ENCODE measurements at regions not wholly inside any gene's neighbourhood (a gene's known extent, or its start where the extent isn't known, plus 50 kb on each side); places are given as distances from the start of the nearest gene placed in this dataset.
"Not testable (repeated sequence)": the region's sequence is repeated elsewhere in the genome, so short reads cannot be mapped to it uniquely, and the experiment has no call there.

DNA sequence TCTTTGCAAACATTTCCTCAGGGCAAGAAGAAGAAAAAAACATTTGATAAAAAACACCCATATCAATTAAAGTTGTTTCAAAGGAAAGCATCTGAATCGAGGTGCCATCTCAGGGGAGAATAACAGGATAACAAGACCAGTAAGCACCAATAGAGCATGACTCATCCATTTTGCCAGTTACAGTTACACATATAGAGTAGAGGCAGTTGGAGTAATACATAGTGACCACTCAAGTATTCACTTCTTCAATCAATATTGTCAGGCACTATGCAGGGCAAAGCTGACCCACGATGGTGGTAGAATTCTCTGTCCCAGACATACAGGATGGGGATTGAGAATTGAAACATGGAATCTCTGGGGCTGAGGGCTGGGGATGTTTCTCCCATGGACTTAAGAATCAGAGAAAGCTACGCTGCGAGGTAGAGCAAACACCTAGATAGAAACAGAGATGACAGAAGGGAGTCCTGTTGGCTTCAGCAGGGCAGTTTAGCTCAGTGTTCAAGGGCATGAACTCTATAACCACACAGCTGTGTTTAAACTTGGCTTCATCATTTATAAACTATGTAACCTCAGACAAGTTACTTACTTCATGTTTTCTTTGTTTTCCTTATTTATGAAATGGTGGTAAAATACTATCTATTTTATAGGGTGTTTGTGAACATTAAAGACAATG lies 186.4 kb upstream of the NANOGP8 start:
- H3K9me2 ChIP-seq (replicated peaks; ENCODE audit: low read depth, low read length): no peaks in the 10 kb centered on the region

DNA sequence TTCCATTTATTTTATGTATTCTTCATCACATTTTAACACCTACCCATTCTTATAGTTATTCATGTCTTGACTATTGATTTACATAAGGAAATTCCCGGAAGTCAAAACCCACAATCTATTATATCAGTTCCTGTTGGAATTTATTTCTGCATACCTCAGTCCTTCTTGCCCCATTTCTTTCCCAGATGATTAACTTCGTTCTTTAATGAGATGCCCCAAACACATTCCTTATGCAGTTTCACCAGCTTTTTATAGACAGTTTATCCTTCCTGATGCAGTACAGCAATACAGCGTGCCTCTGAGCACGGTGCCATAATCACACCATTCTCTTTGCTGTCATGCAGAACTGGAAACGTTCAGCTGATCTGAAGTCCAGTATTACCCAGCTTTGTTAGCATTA lies 175.8 kb upstream of the NANOGP8 start:
- Histone ChIP-seq H3K4me1 (ENCODE audit: insufficient read depth, low read length, poor library complexity, severe bottlenecking) (no peaks in the 10 kb centered on the region), H3K9ac (ENCODE audit: low read depth, low read length, poor library complexity, severe bottlenecking) (no peak overlapping the region), H3K79me2 (ENCODE audit: insufficient read depth, low read length) (no peaks in the 10 kb centered on the region), H4K20me1 (ENCODE audit: insufficient read depth, low read length, poor library complexity, severe bottlenecking) (no peaks in the 10 kb centered on the region), H3F3A (ENCODE audit: low read depth) (no peaks in the 10 kb centered on the region), H3K9me3 (ENCODE audit: insufficient read depth, low read depth, low read length) (no peaks in the 10 kb centered on the region), H2AFZ (ENCODE audit: low read length) (no peak overlapping the region), H3K27me3 (ENCODE audit: insufficient read depth, low read length, poor library complexity, severe bottlenecking) (no peaks in the 10 kb centered on the region), H3K9me2 (replicated peaks; ENCODE audit: low read depth, low read length) (no peaks in the 10 kb centered on the region), H3K4me3 (ENCODE audit: low read length, poor library complexity, severe bottlenecking) (no peak overlapping the region), H3K4me2 (ENCODE audit: low read depth, low read length, poor library complexity, severe bottlenecking) (no peak overlapping the region), H3K36me3 (ENCODE audit: insufficient read depth, low read length) (no peaks in the 10 kb centered on the region)
- TF ChIP-seq, protein P1, sequence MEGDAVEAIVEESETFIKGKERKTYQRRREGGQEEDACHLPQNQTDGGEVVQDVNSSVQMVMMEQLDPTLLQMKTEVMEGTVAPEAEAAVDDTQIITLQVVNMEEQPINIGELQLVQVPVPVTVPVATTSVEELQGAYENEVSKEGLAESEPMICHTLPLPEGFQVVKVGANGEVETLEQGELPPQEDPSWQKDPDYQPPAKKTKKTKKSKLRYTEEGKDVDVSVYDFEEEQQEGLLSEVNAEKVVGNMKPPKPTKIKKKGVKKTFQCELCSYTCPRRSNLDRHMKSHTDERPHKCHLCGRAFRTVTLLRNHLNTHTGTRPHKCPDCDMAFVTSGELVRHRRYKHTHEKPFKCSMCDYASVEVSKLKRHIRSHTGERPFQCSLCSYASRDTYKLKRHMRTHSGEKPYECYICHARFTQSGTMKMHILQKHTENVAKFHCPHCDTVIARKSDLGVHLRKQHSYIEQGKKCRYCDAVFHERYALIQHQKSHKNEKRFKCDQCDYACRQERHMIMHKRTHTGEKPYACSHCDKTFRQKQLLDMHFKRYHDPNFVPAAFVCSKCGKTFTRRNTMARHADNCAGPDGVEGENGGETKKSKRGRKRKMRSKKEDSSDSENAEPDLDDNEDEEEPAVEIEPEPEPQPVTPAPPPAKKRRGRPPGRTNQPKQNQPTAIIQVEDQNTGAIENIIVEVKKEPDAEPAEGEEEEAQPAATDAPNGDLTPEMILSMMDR (conservative IDR thresholded peaks at IDR 0.05; ENCODE audit: low read length): no peak
- TF ChIP-seq EZH2phosphoT487 (IDR thresholded peaks at IDR 0.05; ENCODE audit: borderline replicate concordance): no peak

More for the DNA sequence above, 186.4 kb upstream of the NANOGP8 start:
- no peaks in the 10 kb centered on the region for H3F3A ChIP-seq (ENCODE audit: low read depth)
- H3K9me3 ChIP-seq (ENCODE audit: insufficient read depth, low read depth, low read length): no peaks in the 10 kb centered on the region
- TF ChIP-seq, protein P1 (conservative IDR thresholded peaks at IDR 0.05; ENCODE audit: low read length): no peak
- no peak for TF ChIP-seq EZH2phosphoT487 (IDR thresholded peaks at IDR 0.05; ENCODE audit: borderline replicate concordance)
- H3K9ac ChIP-seq (ENCODE audit: low read depth, low read length, poor library complexity, severe bottlenecking): no peak overlapping the region
- no peaks in the 10 kb centered on the region for H3K36me3 ChIP-seq (ENCODE audit: insufficient read depth, low read length)
- no peak overlapping the region for H3K4me3 ChIP-seq (ENCODE audit: low read length, poor library complexity, severe bottlenecking)
- H2AFZ ChIP-seq (ENCODE audit: low read length): no peak overlapping the region
- no peaks in the 10 kb centered on the region for H4K20me1 ChIP-seq (ENCODE audit: insufficient read depth, low read length, poor library complexity, severe bottlenecking)
- no peak overlapping the region for H3K4me2 ChIP-seq (ENCODE audit: low read depth, low read length, poor library complexity, severe bottlenecking)
- no peaks in the 10 kb centered on the region for H3K4me1 ChIP-seq (ENCODE audit: insufficient read depth, low read length, poor library complexity, severe bottlenecking)
- H3K27me3 ChIP-seq (ENCODE audit: insufficient read depth, low read length, poor library complexity, severe bottlenecking): no peaks in the 10 kb centered on the region
- H3K79me2 ChIP-seq (ENCODE audit: insufficient read depth, low read length): no peaks in the 10 kb centered on the region

DNA sequence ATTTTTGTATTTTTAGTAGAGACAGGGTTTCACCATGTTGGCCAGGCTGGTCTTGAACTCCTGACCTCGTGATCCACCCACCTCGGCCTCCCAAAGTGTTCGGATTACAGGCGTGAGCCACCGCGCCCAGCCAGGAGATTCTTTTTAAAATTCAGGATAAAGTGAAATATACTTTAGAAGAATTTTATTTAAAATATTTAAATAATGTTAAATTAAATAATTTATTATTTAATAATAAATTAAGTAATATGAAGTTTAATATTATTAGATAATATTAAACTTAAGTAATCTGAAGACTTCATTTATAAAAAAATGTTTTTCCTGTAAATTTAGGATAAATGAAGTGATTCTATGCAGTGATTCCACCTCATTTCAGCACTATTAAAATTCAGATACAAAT lies 175.2 kb upstream of the NANOGP8 start:
- not testable (repeated sequence) for H3K9me2 ChIP-seq (replicated peaks; ENCODE audit: low read depth, low read length); H3K4me2 ChIP-seq (ENCODE audit: low read depth, low read length, poor library complexity, severe bottlenecking); H3F3A ChIP-seq (ENCODE audit: low read depth); H3K79me2 ChIP-seq (ENCODE audit: insufficient read depth, low read length); H3K36me3 ChIP-seq (ENCODE audit: insufficient read depth, low read length); H4K20me1 ChIP-seq (ENCODE audit: insufficient read depth, low read length, poor library complexity, severe bottlenecking); H3K9ac ChIP-seq (ENCODE audit: low read depth, low read length, poor library complexity, severe bottlenecking); H3K9me3 ChIP-seq (ENCODE audit: insufficient read depth, low read depth, low read length); H3K4me3 ChIP-seq (ENCODE audit: low read length, poor library complexity, severe bottlenecking); H2AFZ ChIP-seq (ENCODE audit: low read length); H3K4me1 ChIP-seq (ENCODE audit: insufficient read depth, low read length, poor library complexity, severe bottlenecking); H3K27me3 ChIP-seq (ENCODE audit: insufficient read depth, low read length, poor library complexity, severe bottlenecking)

DNA sequence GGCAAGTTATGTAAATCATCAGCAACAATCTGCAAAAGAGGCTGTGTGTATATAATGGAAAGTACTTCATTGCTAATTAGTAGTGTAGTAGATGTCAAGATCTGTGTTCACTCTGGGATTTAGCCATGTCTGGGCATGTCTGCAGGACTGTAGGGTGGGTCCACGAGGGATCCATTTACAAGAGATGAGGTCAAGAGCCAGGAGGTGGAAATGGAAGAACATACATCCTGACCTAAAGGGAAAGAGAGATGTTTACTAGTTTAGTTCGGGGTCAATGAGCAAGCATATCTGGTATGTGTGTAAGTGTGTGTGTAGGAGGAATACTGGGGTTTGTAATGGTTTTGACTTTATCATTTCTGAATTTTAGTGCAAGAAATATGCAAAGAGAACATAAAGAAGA lies 171.5 kb upstream of the NANOGP8 start:
- no peaks in the 10 kb centered on the region for H3K27me3 ChIP-seq (ENCODE audit: insufficient read depth, low read length, poor library complexity, severe bottlenecking)
- no peaks in the 10 kb centered on the region for H3K9me3 ChIP-seq (ENCODE audit: insufficient read depth, low read depth, low read length)
- no peak overlapping the region for H3K4me2 ChIP-seq (ENCODE audit: low read depth, low read length, poor library complexity, severe bottlenecking)
- no peaks in the 10 kb centered on the region for H3K36me3 ChIP-seq (ENCODE audit: insufficient read depth, low read length)
- no peaks in the 10 kb centered on the region for H3F3A ChIP-seq (ENCODE audit: low read depth)
- H3K4me1 ChIP-seq (ENCODE audit: insufficient read depth, low read length, poor library complexity, severe bottlenecking): no peaks in the 10 kb centered on the region
- no peak for TF ChIP-seq EZH2phosphoT487 (IDR thresholded peaks at IDR 0.05; ENCODE audit: borderline replicate concordance)
- TF ChIP-seq, protein P1 (conservative IDR thresholded peaks at IDR 0.05; ENCODE audit: low read length): no peak
- H3K9me2 ChIP-seq (replicated peaks; ENCODE audit: low read depth, low read length): no peaks in the 10 kb centered on the region
- H3K79me2 ChIP-seq (ENCODE audit: insufficient read depth, low read length): no peaks in the 10 kb centered on the region
- no peak overlapping the region for H2AFZ ChIP-seq (ENCODE audit: low read length)
- no peak overlapping the region for H3K4me3 ChIP-seq (ENCODE audit: low read length, poor library complexity, severe bottlenecking)
- no peak overlapping the region for H3K9ac ChIP-seq (ENCODE audit: low read depth, low read length, poor library complexity, severe bottlenecking)
- H4K20me1 ChIP-seq (ENCODE audit: insufficient read depth, low read length, poor library complexity, severe bottlenecking): no peaks in the 10 kb centered on the region
